HG03060 (cell line): ENCODE measurements at regions not wholly inside any gene's neighbourhood (a gene's known extent, or its start where the extent isn't known, plus 50 kb on each side); places are given as distances from the start of the nearest gene placed in this dataset.
"Not testable (repeated sequence)": the region's sequence is repeated elsewhere in the genome, so short reads cannot be mapped to it uniquely, and the experiment has no call there.

Source experiments
- ATAC-seq: cut with Tn5 transposase; IDR thresholded peaks from one replicate; pipeline ENCODE4 v1.9.1; 2021; ENCODE audit warnings: low read depth, moderate number of reproducible peaks; ENCODE audit not compliant: unreplicated experiment

- no peak for ATAC-seq
These were observed 243.5 kb upstream of the TMEFF2 start for GRCh38 chr2:192438239-192438638.

DNA sequence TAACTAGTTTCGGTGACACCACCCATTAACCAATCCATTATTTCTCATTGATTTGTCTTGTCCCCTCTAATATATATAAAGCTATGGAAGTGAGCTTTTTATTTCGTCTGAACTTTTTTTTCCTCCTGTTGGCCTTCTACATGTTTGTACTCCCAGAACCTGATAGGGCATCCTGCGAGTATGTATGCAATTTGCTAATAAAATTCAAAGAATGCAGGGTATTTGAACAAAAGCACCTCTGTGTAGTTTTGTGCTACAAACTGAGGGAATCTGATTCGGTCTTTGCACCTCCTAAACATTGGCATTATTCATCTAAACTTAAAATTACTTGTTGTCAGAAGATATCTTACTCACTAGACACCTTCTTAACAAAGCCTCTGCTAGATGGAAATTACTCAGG is 242.9 kb upstream of the TMEFF2 start:
- ATAC-seq = no peak

GRCh38 chr2:192424243-192424642 is 229.5 kb upstream of the TMEFF2 start:
- no peak for ATAC-seq

- ATAC-seq = no peak
These were observed 225.1 kb upstream of the TMEFF2 start for GRCh38 chr2:192419786-192420185.

GRCh38 chr2:192416060-192416459 is 221.3 kb upstream of the TMEFF2 start:
- ATAC-seq = no peak

- ATAC-seq = no peak
These were observed 220.1 kb upstream of the TMEFF2 start for GRCh38 chr2:192414794-192415193.

- ATAC-seq = no peak
These were observed 219.3 kb upstream of the TMEFF2 start for GRCh38 chr2:192413812-192414681.

- ATAC-seq = not testable (repeated sequence)
These were observed 218.1 kb upstream of the TMEFF2 start for GRCh38 chr2:192412866-192413265.

- ATAC-seq = no peak
These were observed 217.7 kb upstream of the TMEFF2 start for GRCh38 chr2:192412394-192412793.

GRCh38 chr2:192411755-192412154 is 217.0 kb upstream of the TMEFF2 start:
- no peak for ATAC-seq

DNA sequence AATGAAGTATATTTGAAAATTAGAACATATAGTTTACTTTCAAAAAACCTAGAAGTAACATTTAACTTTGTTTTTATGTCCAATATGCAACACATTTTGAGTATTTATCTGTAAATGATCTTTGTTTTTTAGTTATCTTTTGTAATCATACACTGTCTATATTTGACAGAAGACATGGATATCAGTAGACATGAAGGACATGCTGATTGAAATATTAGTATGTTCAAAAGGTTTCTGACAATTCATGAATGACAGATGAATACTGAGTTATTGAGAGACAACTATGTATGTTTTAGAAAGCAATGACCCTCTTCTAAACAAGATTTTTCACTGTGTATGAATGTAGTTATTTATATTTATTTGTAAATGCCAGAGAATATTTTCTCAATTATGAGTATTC is 215.6 kb upstream of the TMEFF2 start:
- no peak for ATAC-seq

- ATAC-seq = no peak
These were observed 213.0 kb upstream of the TMEFF2 start for GRCh38 chr2:192407692-192408091.

- no peak for ATAC-seq
These were observed 203.5 kb upstream of the TMEFF2 start for GRCh38 chr2:192398236-192398635.

GRCh38 chr2:192394605-192395004 is 199.9 kb upstream of the TMEFF2 start:
- no peak for ATAC-seq

DNA sequence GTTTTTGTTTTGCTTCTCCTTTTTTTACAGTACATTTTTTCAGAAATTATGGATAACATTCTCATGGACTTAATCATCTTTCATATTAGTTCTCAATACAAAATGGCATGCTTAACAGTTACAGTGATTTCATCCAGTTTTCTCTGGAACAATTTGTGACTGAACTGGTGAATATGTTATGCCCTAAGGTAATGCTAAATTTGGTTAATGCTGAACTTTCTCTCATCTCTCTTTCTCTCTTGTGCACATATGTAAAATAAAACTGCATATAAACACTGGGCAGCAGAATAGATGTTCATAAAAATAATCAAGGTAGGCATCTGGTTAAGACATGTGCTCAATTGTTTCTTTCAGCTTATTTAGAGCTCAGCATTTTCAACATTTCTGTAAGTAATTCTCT is 196.3 kb upstream of the TMEFF2 start:
- no peak for ATAC-seq

GRCh38 chr2:192390401-192390800 is 195.7 kb upstream of the TMEFF2 start:
- no peak for ATAC-seq

- not testable (repeated sequence) for ATAC-seq
These were observed 189.5 kb upstream of the TMEFF2 start for GRCh38 chr2:192384191-192384590.

- no peak for ATAC-seq
These were observed 186.3 kb upstream of the TMEFF2 start for GRCh38 chr2:192381082-192381481.

DNA sequence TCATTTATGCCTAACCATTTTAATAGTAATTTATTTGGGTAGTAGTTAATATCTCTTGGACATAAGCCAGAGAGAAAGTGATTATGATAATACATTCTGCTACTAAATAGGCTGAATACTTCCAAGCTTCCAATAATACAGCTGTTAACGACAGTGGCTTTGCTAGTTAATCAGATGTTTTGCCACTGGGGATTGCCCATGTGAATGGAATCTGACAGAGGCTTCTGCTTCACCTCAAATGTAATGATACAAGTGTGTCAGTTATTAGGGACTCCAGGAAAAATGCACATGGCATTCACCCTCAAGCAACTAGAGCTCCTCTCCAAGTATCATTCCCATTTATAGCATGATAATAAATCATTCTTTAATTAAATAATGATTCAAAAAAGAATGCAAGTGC is 185.0 kb upstream of the TMEFF2 start:
- no peak for ATAC-seq

GRCh38 chr2:192377173-192377572 is 182.4 kb upstream of the TMEFF2 start:
- no peak for ATAC-seq

- no peak for ATAC-seq
These were observed 179.0 kb upstream of the TMEFF2 start for GRCh38 chr2:192373754-192374153.

GRCh38 chr2:192373221-192373620 is 178.5 kb upstream of the TMEFF2 start:
- no peak for ATAC-seq
